Smooth muscle cell (in vitro differentiated cells): ENCODE measurements at regions not wholly inside any gene's neighbourhood (a gene's known extent, or its start where the extent isn't known, plus 50 kb on each side); places are given as distances from the start of the nearest gene placed in this dataset.

ENCODE experiments used
- DNase-seq: peaks from one replicate; lab custom pipeline; 2025; ENCODE audit not compliant: unreplicated experiment; lab: John Stamatoyannopoulos, UW
- H2AFZ ChIP-seq: fragments of 200-600 bp; sonication (generic); 2 replicates; pipeline ENCODE4 v1.6.0; 2016; ENCODE audit warnings: antibody characterized with exemption, low read depth, mild to moderate bottlenecking
- H3F3A ChIP-seq: fragments of 200-600 bp; sonication (generic); 2 replicates; pipeline ENCODE4 v1.6.0; 2017; ENCODE audit warnings: antibody characterized with exemption, low read depth
- H3K27ac ChIP-seq: fragments of 200-600 bp; sonication (generic); 2 replicates; pipeline ENCODE4 v1.5.1; 2016; ENCODE audit warnings: low read depth, mild to moderate bottlenecking
- H3K27me3 ChIP-seq: fragments of 200-600 bp; sonication (generic); 2 replicates; pipeline ENCODE4 v1.6.1; 2016; ENCODE audit warnings: low read depth, mild to moderate bottlenecking
- H3K36me3 ChIP-seq: fragments of 200-600 bp; sonication (generic); 2 replicates; pipeline ENCODE4 v1.5.1; 2016; ENCODE audit warnings: low read depth
- H3K4me1 ChIP-seq: fragments of 200-600 bp; sonication (generic); 2 replicates; pipeline ENCODE4 v1.5.1; 2016; ENCODE audit warnings: low read depth
- H3K4me2 ChIP-seq: fragments of 200-600 bp; sonication (generic); 2 replicates; pipeline ENCODE4 v1.6.0; 2016; ENCODE audit warnings: mild to moderate bottlenecking
- H3K4me3 ChIP-seq: fragments of 200-600 bp; sonication (generic); 2 replicates; pipeline ENCODE4 v1.5.1; 2016; ENCODE audit warnings: mild to moderate bottlenecking
- H3K79me2 ChIP-seq: fragments of 200-600 bp; sonication (generic); 2 replicates; pipeline ENCODE4 v1.6.0; 2016; ENCODE audit warnings: low read depth, mild to moderate bottlenecking
- H3K9ac ChIP-seq: fragments of 200-600 bp; sonication (generic); 2 replicates; pipeline ENCODE4 v1.6.0; 2016; ENCODE audit warnings: low read depth
- H3K9me3 ChIP-seq: fragments of 200-600 bp; sonication (generic); replicated peaks from 2 replicates; pipeline ENCODE4 v1.5.1; 2016; ENCODE audit warnings: low read depth
- H4K20me1 ChIP-seq: fragments of 200-600 bp; sonication (generic); 2 replicates; pipeline ENCODE4 v1.6.0; 2016; ENCODE audit warnings: low read depth
- CTCF ChIP-seq: fragments of 200-600 bp; sonication (generic); IDR thresholded peaks from 2 replicates; pipeline ENCODE4 v1.5.1; 2017; ENCODE audit warnings: borderline replicate concordance, mild to moderate bottlenecking, antibody characterized with exemption; ENCODE audit not compliant: insufficient read depth, poor library complexity, severe bottlenecking
- WGBS: methylation state at CpG from one replicate; pipeline ENCODE4 v1.1.7; 2016; ENCODE audit warnings: low lambda C conversion rate; 5-methylcytosine and 5-hydroxymethylcytosine counted together

GRCh38 chr1:208928349-208929010 lies 655.0 kb upstream of the CAMK1G start:
- Histone ChIP-seq H3K9ac (no peak overlapping the region), H3K79me2 (no peaks in the 10 kb centered on the region), H3F3A (no peaks in the 10 kb centered on the region), H3K4me2 (no peak overlapping the region), H4K20me1 (no peaks in the 10 kb centered on the region), H2AFZ (no peak overlapping the region), H3K27ac (no peak overlapping the region), H3K4me1 (no peaks in the 10 kb centered on the region), H3K9me3 (no peaks in the 10 kb centered on the region), H3K27me3 (peaks cover 25% of the 10 kb centered on the region), H3K4me3 (no peak overlapping the region), H3K36me3 (no peaks in the 10 kb centered on the region)
- TF ChIP-seq CTCF: no peak
- 95% methylated on average over 5 of the region's 5 CpGs for WGBS
- DNase-seq: no peak

GRCh38 chr1:208929575-208929974 lies 653.9 kb upstream of the CAMK1G start:
- H3K9me3 ChIP-seq: no peaks in the 10 kb centered on the region
- no peak overlapping the region for H2AFZ ChIP-seq
- no peaks in the 10 kb centered on the region for H3K79me2 ChIP-seq
- no peak for DNase-seq
- no peak overlapping the region for H3K27ac ChIP-seq
- no peak for TF ChIP-seq CTCF
- no peak overlapping the region for H3K4me2 ChIP-seq
- no peaks in the 10 kb centered on the region for H4K20me1 ChIP-seq
- no peaks in the 10 kb centered on the region for H3F3A ChIP-seq
- H3K9ac ChIP-seq: no peak overlapping the region
- 72% methylated on average over 3 of the region's 3 CpGs for WGBS
- H3K4me1 ChIP-seq: no peaks in the 10 kb centered on the region
- peaks cover 25% of the 10 kb centered on the region for H3K27me3 ChIP-seq
- H3K36me3 ChIP-seq: no peaks in the 10 kb centered on the region
- H3K4me3 ChIP-seq: no peak overlapping the region

- Histone ChIP-seq H3K27me3 (peaks cover 13% of the 10 kb centered on the region), H4K20me1 (no peaks in the 10 kb centered on the region), H3K36me3 (no peaks in the 10 kb centered on the region), H3K4me3 (no peak overlapping the region), H3K4me1 (no peaks in the 10 kb centered on the region), H3F3A (no peaks in the 10 kb centered on the region), H2AFZ (no peak overlapping the region), H3K79me2 (no peaks in the 10 kb centered on the region), H3K9ac (no peak overlapping the region), H3K27ac (no peak overlapping the region), H3K4me2 (no peak overlapping the region), H3K9me3 (no peaks in the 10 kb centered on the region)
- 87% methylated on average over 3 of the region's 3 CpGs for whole genome bisulfite sequencing
- DNase-seq: no peak
- TF ChIP-seq CTCF: no peak
These were observed 651.6 kb upstream of the CAMK1G start for GRCh38 chr1:208931936-208932335.

GRCh38 chr1:208933984-208934525 lies 649.5 kb upstream of the CAMK1G start:
- Histone ChIP-seq H3K9ac (no peak overlapping the region), H3K79me2 (no peaks in the 10 kb centered on the region), H3K4me1 (no peaks in the 10 kb centered on the region), H3K9me3 (no peaks in the 10 kb centered on the region), H4K20me1 (no peaks in the 10 kb centered on the region), H3K27me3 (peaks cover 13% of the 10 kb centered on the region), H3K27ac (no peak overlapping the region), H3K4me3 (no peak overlapping the region), H2AFZ (no peak overlapping the region), H3K4me2 (no peak overlapping the region), H3F3A (no peaks in the 10 kb centered on the region), H3K36me3 (no peaks in the 10 kb centered on the region)
- 86% methylated on average over 3 of the region's 3 CpGs for WGBS
- no peak for DNase-seq
- TF ChIP-seq CTCF: no peak
